MCF 10A (cell line): ENCODE measurements at regions not wholly inside any gene's neighbourhood (a gene's known extent, or its start where the extent isn't known, plus 50 kb on each side); places are given as distances from the start of the nearest gene placed in this dataset.

Experiments
- BruUV-seq: library from RNA; stranded (reverse); fragments of 400-500 nt; replicated peaks from 2 replicates; lab custom pipeline; 2021; lab: Mats Ljungman, UMichigan
- CTCF ChIA-PET: fragments of 300-600 bp; sonication (Branson Sonifier 250); formaldehyde crosslinking; extraction: SDS; loops from one replicate; lab custom pipeline; 2021; ENCODE audit warnings: antibody characterized with exemption, inconsistent platforms; lab: Yijun Ruan, JAX
- POLR2A ChIA-PET: fragments of 300-600, 350-650 bp; sonication (Branson Sonifier 250); formaldehyde crosslinking; extraction: SDS; loops from one replicate; lab custom pipeline; 2020; ENCODE audit warnings: antibody characterized with exemption, inconsistent platforms; lab: Yijun Ruan, JAX
- DNase-seq: peaks from one replicate; pipeline ENCODE4 v3.0.0-alpha.2; 2018; ENCODE audit not compliant: unreplicated experiment
- H3K27ac Mint-ChIP-seq: one replicate; pipeline ENCODE4 v1.8.0; 2022; ENCODE audit warnings: mild to moderate bottlenecking, low read depth, mixed read lengths; ENCODE audit not compliant: unreplicated experiment
- H3K27me3 Mint-ChIP-seq: one replicate; pipeline ENCODE4 v1.8.0; 2022; ENCODE audit warnings: mixed read lengths; ENCODE audit not compliant: insufficient read depth, unreplicated experiment
- H3K36me3 Mint-ChIP-seq: one replicate; pipeline ENCODE4 v1.8.0; 2022; ENCODE audit warnings: mild to moderate bottlenecking, moderate library complexity, mixed read lengths; ENCODE audit not compliant: insufficient read depth, unreplicated experiment
- H3K4me1 Mint-ChIP-seq: one replicate; pipeline ENCODE4 v1.8.0; 2022; ENCODE audit warnings: mixed read lengths; ENCODE audit not compliant: insufficient read depth, unreplicated experiment
- H3K4me3 Mint-ChIP-seq: one replicate; pipeline ENCODE4 v1.8.0; 2022; ENCODE audit warnings: mild to moderate bottlenecking, moderate library complexity, mixed read lengths; ENCODE audit not compliant: unreplicated experiment
- H3K9me3 Mint-ChIP-seq: one replicate; pipeline ENCODE4 v1.8.0; 2022; ENCODE audit warnings: mixed read lengths; ENCODE audit not compliant: unreplicated experiment
- CTCF ChIP-seq: fragments of 200-600 bp; IDR thresholded peaks from one replicate; pipeline ENCODE4 v1.8.0; 2022; ENCODE audit warnings: antibody characterized with exemption, mild to moderate bottlenecking; ENCODE audit not compliant: unreplicated experiment
- intact Hi-C: fragments of 100-400 bp; cut with micrococcal nuclease; formaldehyde crosslinking; loops from 2 replicates; pipeline ENCODE4 v1.14.1; 2022

- no TSS peak for BruUV-seq
- CTCF ChIA-PET: no interaction called here
- intact Hi-C loops: no loop called here
- Mint-ChIP-seq H3K27me3 (peaks cover 8% of the 10 kb centered on the region), H3K27ac (no peak overlapping the region), H3K36me3 (no peaks in the 10 kb centered on the region), H3K9me3 (no peaks in the 10 kb centered on the region), H3K4me3 (no peak overlapping the region), H3K4me1 (peaks cover 5% of the 10 kb centered on the region)
- TF ChIP-seq CTCF: no peak
- DNase-seq: no peak
- POLR2A ChIA-PET: no interaction called here
Observed at GRCh38 chr5:8062521-8062920, 193.6 kb downstream of the MTRR start.

GRCh38 chr5:8068078-8068477, 199.1 kb downstream of the MTRR start:
- H3K27ac Mint-ChIP-seq: no peak overlapping the region
- no peak for TF ChIP-seq CTCF
- no TSS peak for BruUV-seq
- no peaks in the 10 kb centered on the region for H3K27me3 Mint-ChIP-seq
- no peak overlapping the region for H3K4me3 Mint-ChIP-seq
- no peaks in the 10 kb centered on the region for H3K4me1 Mint-ChIP-seq
- intact Hi-C loops: no loop called here
- POLR2A ChIA-PET: interaction anchor here (0.6 kb wide), 1 partner anchor 49 kb away, joined by 3 read pairs; no protein-coding TSS in a partner anchor
- H3K9me3 Mint-ChIP-seq: no peaks in the 10 kb centered on the region
- CTCF ChIA-PET: interaction anchor here (0.6 kb wide), 2 partner anchors 665 to 994 kb away, joined by 3 read pairs; no protein-coding TSS in a partner anchor
- H3K36me3 Mint-ChIP-seq: no peaks in the 10 kb centered on the region
- no peak for DNase-seq

- ChIA-PET POLR2A (no interaction called here), CTCF (no interaction called here)
- Mint-ChIP-seq H3K9me3 (no peaks in the 10 kb centered on the region), H3K4me1 (no peaks in the 10 kb centered on the region), H3K27ac (no peak overlapping the region), H3K27me3 (no peaks in the 10 kb centered on the region), H3K36me3 (no peaks in the 10 kb centered on the region), H3K4me3 (no peak overlapping the region)
- no peak for TF ChIP-seq CTCF
- BruUV-seq: no TSS peak
- no peak for DNase-seq
- intact Hi-C loops: no loop called here
Observed at GRCh38 chr5:8070138-8070537, 201.2 kb downstream of the MTRR start.

GRCh38 chr5:8079056-8079455, 210.1 kb downstream of the MTRR start:
- intact Hi-C loops: no loop called here
- H3K27ac Mint-ChIP-seq: no peak overlapping the region
- H3K4me1 Mint-ChIP-seq: no peaks in the 10 kb centered on the region
- ChIA-PET CTCF (no interaction called here), POLR2A (no interaction called here)
- no peak for DNase-seq
- H3K4me3 Mint-ChIP-seq: no peak overlapping the region
- no peak for TF ChIP-seq CTCF
- peaks cover 5% of the 10 kb centered on the region for H3K9me3 Mint-ChIP-seq
- no peaks in the 10 kb centered on the region for H3K36me3 Mint-ChIP-seq
- H3K27me3 Mint-ChIP-seq: no peaks in the 10 kb centered on the region
- no TSS peak for BruUV-seq
